ENCODE measurements at regions not wholly inside any gene's neighbourhood (a gene's known extent, or its start where the extent isn't known, plus 50 kb on each side); places are given as distances from the start of the nearest gene placed in this dataset.

- Histone ChIP-seq H3K27me3 (ENCODE audit: insufficient read depth, low read length) (no peaks in the 10 kb centered on the region), H3K4me2 (ENCODE audit: low read length) (no peak overlapping the region), H3K36me3 (ENCODE audit: insufficient read depth, low read length) (no peaks in the 10 kb centered on the region), H3K4me1 (ENCODE audit: insufficient read depth, low read length, severe bottlenecking) (no peaks in the 10 kb centered on the region), H3K79me2 (ENCODE audit: insufficient read depth, low read length) (no peaks in the 10 kb centered on the region), H3K27ac (ENCODE audit: low read depth, low read length, poor library complexity, severe bottlenecking) (no peak overlapping the region), H3K9ac (ENCODE audit: low read length) (no peak overlapping the region), H3F3A (ENCODE audit: insufficient read depth, low read length) (no peaks in the 10 kb centered on the region), H2AFZ (ENCODE audit: low read length) (no peak overlapping the region), H3K9me3 (ENCODE audit: low read length) (no peaks in the 10 kb centered on the region), H3K4me3 (ENCODE audit: low read depth, low read length, poor library complexity, severe bottlenecking) (no peak overlapping the region), H4K20me1 (ENCODE audit: insufficient read depth, low read length) (no peaks in the 10 kb centered on the region), H3K9me2 (ENCODE audit: low read depth, low read length) (no peaks in the 10 kb centered on the region)
- TF ChIP-seq EZH2 (IDR thresholded peaks at IDR 0.05; ENCODE audit: borderline replicate concordance, low read length), result no peak
- TF ChIP-seq CTCF (IDR thresholded peaks at IDR 0.05; ENCODE audit: low read length), result no peak
Observed at GRCh38 chr10:83448013-83448412, 691.3 kb upstream of the GHITM start.

- H3K9ac ChIP-seq (ENCODE audit: low read length), result no peak overlapping the region
- no peaks in the 10 kb centered on the region for H3K36me3 ChIP-seq (ENCODE audit: insufficient read depth, low read length)
- no peaks in the 10 kb centered on the region for H3K4me1 ChIP-seq (ENCODE audit: insufficient read depth, low read length, severe bottlenecking)
- H2AFZ ChIP-seq (ENCODE audit: low read length), result no peak overlapping the region
- H3K9me3 ChIP-seq (ENCODE audit: low read length), result no peaks in the 10 kb centered on the region
- H3K79me2 ChIP-seq (ENCODE audit: insufficient read depth, low read length), result no peaks in the 10 kb centered on the region
- H3K4me3 ChIP-seq (ENCODE audit: low read depth, low read length, poor library complexity, severe bottlenecking), result no peak overlapping the region
- no peaks in the 10 kb centered on the region for H3K27me3 ChIP-seq (ENCODE audit: insufficient read depth, low read length)
- H3K27ac ChIP-seq (ENCODE audit: low read depth, low read length, poor library complexity, severe bottlenecking), result no peak overlapping the region
- no peaks in the 10 kb centered on the region for H4K20me1 ChIP-seq (ENCODE audit: insufficient read depth, low read length)
- no peaks in the 10 kb centered on the region for H3K9me2 ChIP-seq (ENCODE audit: low read depth, low read length)
- no peak for TF ChIP-seq CTCF (IDR thresholded peaks at IDR 0.05; ENCODE audit: low read length)
- TF ChIP-seq EZH2 (IDR thresholded peaks at IDR 0.05; ENCODE audit: borderline replicate concordance, low read length), result no peak
- H3K4me2 ChIP-seq (ENCODE audit: low read length), result no peak overlapping the region
- no peaks in the 10 kb centered on the region for H3F3A ChIP-seq (ENCODE audit: insufficient read depth, low read length)
Observed at GRCh38 chr10:83458611-83459010, 680.7 kb upstream of the GHITM start.

DNA sequence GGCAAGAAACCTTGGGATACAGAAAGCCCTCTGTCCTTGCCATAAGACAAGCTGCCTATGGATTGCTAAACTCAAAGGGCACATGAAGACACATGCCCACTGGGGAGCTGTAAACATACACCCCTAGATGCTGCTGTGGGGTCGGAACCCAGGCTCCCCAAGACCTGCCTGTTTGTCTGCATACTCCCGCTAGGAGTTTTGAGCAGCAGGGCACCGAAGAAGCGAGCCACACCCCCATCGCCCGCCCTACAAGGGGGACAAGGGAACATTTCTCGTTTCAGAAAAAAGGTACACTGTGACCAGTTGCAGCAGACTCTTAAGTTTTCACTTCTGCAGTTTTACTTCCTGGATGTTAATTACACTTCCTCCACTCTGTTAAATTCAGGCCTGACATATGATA is 680.2 kb upstream of the GHITM start:
- Histone ChIP-seq H2AFZ (ENCODE audit: low read length) (no peak overlapping the region), H3K9me2 (ENCODE audit: low read depth, low read length) (no peaks in the 10 kb centered on the region), H3K9ac (ENCODE audit: low read length) (no peak overlapping the region)

More for the DNA sequence above, 680.2 kb upstream of the GHITM start:
- H3F3A ChIP-seq (ENCODE audit: insufficient read depth, low read length), result no peaks in the 10 kb centered on the region
- no peaks in the 10 kb centered on the region for H3K9me3 ChIP-seq (ENCODE audit: low read length)
- H3K36me3 ChIP-seq (ENCODE audit: insufficient read depth, low read length), result no peaks in the 10 kb centered on the region
- H3K27me3 ChIP-seq (ENCODE audit: insufficient read depth, low read length), result no peaks in the 10 kb centered on the region
- TF ChIP-seq CTCF (IDR thresholded peaks at IDR 0.05; ENCODE audit: low read length), result no peak
- no peak for TF ChIP-seq EZH2 (IDR thresholded peaks at IDR 0.05; ENCODE audit: borderline replicate concordance, low read length)
- no peak overlapping the region for H3K4me3 ChIP-seq (ENCODE audit: low read depth, low read length, poor library complexity, severe bottlenecking)
- no peak overlapping the region for H3K4me2 ChIP-seq (ENCODE audit: low read length)
- H3K4me1 ChIP-seq (ENCODE audit: insufficient read depth, low read length, severe bottlenecking), result no peaks in the 10 kb centered on the region
- no peak overlapping the region for H3K27ac ChIP-seq (ENCODE audit: low read depth, low read length, poor library complexity, severe bottlenecking)
- no peaks in the 10 kb centered on the region for H3K79me2 ChIP-seq (ENCODE audit: insufficient read depth, low read length)
- no peaks in the 10 kb centered on the region for H4K20me1 ChIP-seq (ENCODE audit: insufficient read depth, low read length)

Measured in OCI-LY1 (cell line).